ENCODE measurements at regions not wholly inside any gene's neighbourhood (a gene's known extent, or its start where the extent isn't known, plus 50 kb on each side); places are given as distances from the start of the nearest gene placed in this dataset.

DNA sequence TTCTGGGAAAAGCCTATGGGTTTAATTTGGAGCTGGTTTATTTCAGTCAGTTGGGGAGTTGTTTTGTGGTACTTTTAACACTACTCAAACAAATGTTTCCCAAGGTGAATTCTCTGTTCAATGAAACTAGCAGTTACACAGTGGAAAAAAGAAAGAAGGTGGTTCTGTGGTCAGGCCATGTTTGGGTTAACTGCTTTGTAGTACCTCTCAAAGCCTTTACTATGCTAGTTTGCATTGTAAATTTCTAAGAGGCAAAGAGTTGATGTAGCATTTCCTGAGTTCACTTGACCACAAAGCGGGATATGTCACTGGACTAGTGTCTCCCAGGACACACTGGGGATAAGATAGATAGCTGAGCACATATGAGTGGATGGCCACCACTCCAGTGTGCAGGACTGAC, 145.4 kb downstream of the KIF20B start:
- no peak overlapping the region for H2AFZ ChIP-seq (ENCODE audit: control insufficient read depth, low read length)
- peaks cover 9% of the 10 kb centered on the region for H3K4me1 ChIP-seq (ENCODE audit: control insufficient read depth, extremely low read depth, insufficient read depth, low read length)
- H4K20me1 ChIP-seq (ENCODE audit: control insufficient read depth, extremely low read depth, insufficient read depth, low read length) = no peaks in the 10 kb centered on the region
- no peaks in the 10 kb centered on the region for H3K36me3 ChIP-seq (ENCODE audit: control insufficient read depth in 2 of 2, extremely low read depth in 1 of 2, insufficient read depth in 2 of 2, low read length in 2 of 2)
- no peak overlapping the region for H3K4me3 ChIP-seq (ENCODE audit: control insufficient read depth in 2 of 3, extremely low read depth in 1 of 3, insufficient read depth in 2 of 3, low read depth in 1 of 3, low read length in 3 of 3)
- no peak for TF ChIP-seq CTCF (optimal IDR thresholded peaks at IDR 0.05 in 1 of 3, IDR thresholded peaks at IDR 0.05 in 1 of 3, conservative IDR thresholded peaks at IDR 0.05 in 1 of 3; ENCODE audit: extremely low read depth in 1 of 3, insufficient read depth in 2 of 3, low read length in 3 of 3)
- TF ChIP-seq EZH2 (IDR thresholded peaks at IDR 0.05; ENCODE audit: low read length) = no peak
- no peak overlapping the region for H3K4me2 ChIP-seq (ENCODE audit: control insufficient read depth, extremely low read depth, insufficient read depth, low read depth, low read length)
- H3K9me3 ChIP-seq (ENCODE audit: control insufficient read depth, low read depth, low read length) = no peaks in the 10 kb centered on the region
- H3K9ac ChIP-seq (ENCODE audit: control insufficient read depth, extremely low read depth, insufficient read depth, low read length) = no peak overlapping the region
- no peaks in the 10 kb centered on the region for H3K9me1 ChIP-seq (ENCODE audit: control insufficient read depth, extremely low read depth, insufficient read depth, low read length)
- no peak for DNase-seq (ENCODE audit: low read depth, low spot score)
- no peak overlapping the region for H3K27ac ChIP-seq (ENCODE audit: control insufficient read depth, insufficient read depth, low read length)
- H3K27me3 ChIP-seq (ENCODE audit: control insufficient read depth, extremely low read depth, insufficient read depth, low read length) = no peaks in the 10 kb centered on the region
- H3K79me2 ChIP-seq (ENCODE audit: control insufficient read depth, insufficient read depth, low read length) = no peaks in the 10 kb centered on the region
- no peak for FAIRE-seq
- dilution Hi-C loops (cut with MboI; ENCODE audit: extremely low pct_ligation_motif_present, low sequenced_read_pairs) = no loop called here

DNA sequence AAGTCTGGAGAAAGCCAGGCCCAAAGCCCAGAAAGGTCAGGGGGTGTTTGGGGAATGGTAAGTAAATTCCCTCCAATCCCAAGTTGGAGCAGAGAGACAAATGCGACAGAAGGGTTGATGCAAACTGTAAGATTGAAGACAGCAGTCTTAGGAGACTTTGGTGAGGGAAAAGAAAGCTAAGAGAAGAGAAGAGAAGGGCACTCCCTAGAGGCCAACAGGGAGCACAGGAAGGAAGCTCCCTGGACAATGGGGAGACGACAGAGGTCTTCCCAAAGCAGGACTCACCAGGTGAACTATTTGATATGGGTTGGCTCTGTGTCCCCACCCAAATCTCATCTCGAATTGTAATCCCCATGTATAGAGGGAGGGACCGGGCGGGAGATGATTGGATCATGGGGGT, 151.5 kb downstream of the KIF20B start:
- FAIRE-seq = no peak
- Histone ChIP-seq H3K27me3 (ENCODE audit: control insufficient read depth, extremely low read depth, insufficient read depth, low read length) (no peaks in the 10 kb centered on the region), H3K4me3 (ENCODE audit: control insufficient read depth in 2 of 3, extremely low read depth in 1 of 3, insufficient read depth in 2 of 3, low read depth in 1 of 3, low read length in 3 of 3) (no peak overlapping the region), H3K9me3 (ENCODE audit: control insufficient read depth, low read depth, low read length) (no peaks in the 10 kb centered on the region), H3K79me2 (ENCODE audit: control insufficient read depth, insufficient read depth, low read length) (no peaks in the 10 kb centered on the region), H3K9ac (ENCODE audit: control insufficient read depth, extremely low read depth, insufficient read depth, low read length) (no peak overlapping the region), H3K27ac (ENCODE audit: control insufficient read depth, insufficient read depth, low read length) (no peak overlapping the region), H2AFZ (ENCODE audit: control insufficient read depth, low read length) (no peak overlapping the region), H3K4me2 (ENCODE audit: control insufficient read depth, extremely low read depth, insufficient read depth, low read depth, low read length) (no peak overlapping the region), H3K36me3 (ENCODE audit: control insufficient read depth in 2 of 2, extremely low read depth in 1 of 2, insufficient read depth in 2 of 2, low read length in 2 of 2) (no peaks in the 10 kb centered on the region), H3K4me1 (ENCODE audit: control insufficient read depth, extremely low read depth, insufficient read depth, low read length) (no peaks in the 10 kb centered on the region), H3K9me1 (ENCODE audit: control insufficient read depth, extremely low read depth, insufficient read depth, low read length) (no peaks in the 10 kb centered on the region), H4K20me1 (ENCODE audit: control insufficient read depth, extremely low read depth, insufficient read depth, low read length) (no peaks in the 10 kb centered on the region)
- no peak for DNase-seq (ENCODE audit: low read depth, low spot score)
- dilution Hi-C loops (cut with MboI; ENCODE audit: extremely low pct_ligation_motif_present, low sequenced_read_pairs) = no loop called here
- TF ChIP-seq CTCF (optimal IDR thresholded peaks at IDR 0.05 in 1 of 3, IDR thresholded peaks at IDR 0.05 in 1 of 3, conservative IDR thresholded peaks at IDR 0.05 in 1 of 3; ENCODE audit: extremely low read depth in 1 of 3, insufficient read depth in 2 of 3, low read length in 3 of 3) (no peak), EZH2 (IDR thresholded peaks at IDR 0.05; ENCODE audit: low read length) (no peak)
